GM18498 (cell line): ENCODE measurements at regions not wholly inside any gene's neighbourhood (a gene's known extent, or its start where the extent isn't known, plus 50 kb on each side); places are given as distances from the start of the nearest gene placed in this dataset.
A peak's percentile ranks its signal among the peaks of the same experiment; 100 is the strongest.

Source experiments
- ATAC-seq: cut with Tn5 transposase; IDR thresholded peaks from one replicate; pipeline ENCODE4 v1.9.1; 2021; ENCODE audit warnings: mild to moderate bottlenecking, moderate library complexity; ENCODE audit not compliant: unreplicated experiment

DNA sequence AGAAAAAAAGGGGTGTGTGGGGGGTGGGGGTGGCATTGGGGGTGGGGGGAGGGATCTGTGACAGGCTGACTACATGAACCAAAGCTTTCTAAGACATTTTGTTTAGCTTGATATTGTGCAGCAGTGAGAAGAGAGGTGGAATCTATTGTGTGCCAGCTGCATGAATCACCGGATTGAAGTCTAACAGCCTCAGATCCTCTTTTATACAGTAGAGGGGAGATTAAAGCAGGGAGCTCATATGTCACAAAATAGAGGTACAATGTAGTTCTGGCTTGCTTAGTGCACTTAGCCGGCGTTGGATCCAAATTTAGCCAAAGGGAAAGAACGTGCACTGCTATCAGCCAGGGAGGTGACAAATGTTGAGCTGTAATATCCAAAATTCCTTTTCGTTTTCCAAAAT, 404.2 kb upstream of the CITED2 start:
- ATAC-seq = no peak

DNA sequence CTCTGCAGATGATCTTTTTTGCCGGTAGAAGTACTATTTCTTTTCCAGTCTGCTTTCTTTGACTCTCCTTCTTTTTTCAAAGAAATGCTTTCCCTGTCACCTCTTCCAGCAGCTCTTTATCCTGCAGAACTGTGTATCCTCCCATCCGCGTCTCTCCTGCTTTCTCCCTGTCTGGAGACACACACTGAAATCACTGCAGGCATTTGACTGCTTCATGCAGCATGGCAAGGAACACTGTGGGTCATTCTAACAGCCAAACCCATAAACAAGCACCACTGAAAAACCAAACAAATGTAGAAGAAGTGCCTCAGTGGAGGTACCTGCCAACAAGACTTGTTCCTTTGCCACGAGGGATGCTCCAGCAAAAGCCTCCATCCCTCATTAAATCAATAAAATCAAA, 403.7 kb upstream of the CITED2 start:
- ATAC-seq = no peak

DNA sequence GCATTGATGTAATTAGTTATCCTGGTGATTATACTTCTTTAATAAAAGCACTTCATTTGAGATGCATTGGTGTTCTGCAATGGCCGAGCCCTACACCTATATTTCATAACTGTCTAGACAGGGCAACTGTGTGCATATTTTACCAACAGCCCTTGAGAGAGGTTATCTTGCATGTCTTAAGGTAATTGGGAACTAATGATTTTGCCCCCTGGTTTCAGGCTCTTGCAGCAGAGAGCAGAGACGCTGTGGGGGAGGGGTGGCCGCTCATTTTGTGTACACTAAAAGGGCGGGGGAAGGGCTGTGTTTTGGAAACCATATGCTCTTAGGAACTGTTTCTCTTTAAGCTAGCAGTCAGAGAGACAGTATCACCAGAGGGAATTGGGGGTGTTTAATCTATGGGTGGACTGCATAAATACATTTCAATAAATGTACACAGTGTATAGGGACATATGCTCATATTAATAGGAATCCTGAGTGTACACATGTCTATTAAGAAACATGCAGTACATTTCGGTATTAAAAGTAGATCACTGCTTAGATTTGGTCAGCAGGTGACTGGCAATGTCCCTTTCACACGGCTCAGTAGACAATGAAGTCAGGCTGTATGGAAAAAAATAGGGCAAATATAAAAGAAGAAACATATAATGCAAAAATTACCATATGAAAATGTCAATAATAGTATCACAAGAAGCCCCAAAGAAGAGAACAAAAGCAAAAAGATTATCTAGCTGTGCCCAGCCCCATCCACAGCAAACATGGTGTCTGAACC, 402.9 kb upstream of the CITED2 start:
- no peak for ATAC-seq

DNA sequence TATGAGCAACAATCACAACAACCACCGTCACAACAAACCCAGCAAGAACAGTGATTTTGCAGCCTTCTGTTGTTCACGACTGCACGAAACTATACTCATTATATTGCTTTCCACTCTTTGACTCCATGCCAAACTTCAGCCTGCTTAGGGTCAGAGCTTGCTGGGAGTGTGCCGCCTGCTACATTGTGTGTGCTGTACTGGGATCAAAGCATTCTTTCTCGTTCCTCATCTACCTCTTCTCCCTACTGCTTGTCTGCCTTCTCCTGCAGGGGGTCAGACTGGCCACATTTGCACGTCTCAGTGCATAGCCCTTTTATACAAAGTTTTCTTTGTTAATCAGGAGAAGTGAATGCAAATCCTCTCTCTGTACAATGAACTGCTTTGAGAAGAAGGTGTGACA, 401.6 kb upstream of the CITED2 start:
- ATAC-seq = no peak

DNA sequence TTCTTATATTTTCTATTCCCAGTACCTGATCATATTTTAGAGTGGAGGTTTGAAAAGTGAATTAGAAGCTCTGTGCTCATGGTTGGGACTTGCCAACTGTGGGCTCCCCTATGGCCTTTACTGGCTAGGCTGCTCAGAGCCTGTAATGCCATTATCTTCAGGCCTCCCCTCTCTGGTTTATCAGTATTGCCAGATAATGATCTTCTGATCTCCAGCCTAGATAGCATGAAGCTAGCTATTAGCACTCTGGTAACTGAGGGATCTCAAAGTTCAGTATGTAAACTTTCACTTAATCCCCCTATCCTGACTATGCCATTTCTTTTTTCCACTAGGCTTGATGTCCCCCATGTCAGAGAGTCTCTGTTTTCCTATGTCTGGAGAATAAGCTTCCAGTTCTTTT, 393.7 kb upstream of the CITED2 start:
- no peak for ATAC-seq

DNA sequence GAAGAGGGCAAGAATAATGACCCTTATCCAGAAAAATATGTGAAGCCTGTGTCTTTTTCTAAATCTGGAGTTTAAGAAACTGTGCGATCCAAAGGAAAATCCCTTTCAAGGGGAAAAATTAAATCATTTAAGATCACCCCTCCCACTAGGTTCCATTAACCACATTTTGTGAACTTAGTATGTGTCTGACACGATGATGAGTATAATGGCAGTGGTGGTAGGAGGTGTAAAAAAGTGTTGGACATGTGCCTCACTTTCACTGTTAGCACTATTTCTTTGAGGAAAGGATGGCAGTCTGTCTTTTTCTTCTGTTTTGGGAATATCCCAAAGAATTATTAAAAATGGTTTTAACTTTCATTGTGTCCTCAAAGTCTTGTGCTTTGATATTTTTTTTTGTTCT, 392.3 kb upstream of the CITED2 start:
- ATAC-seq = no peak

DNA sequence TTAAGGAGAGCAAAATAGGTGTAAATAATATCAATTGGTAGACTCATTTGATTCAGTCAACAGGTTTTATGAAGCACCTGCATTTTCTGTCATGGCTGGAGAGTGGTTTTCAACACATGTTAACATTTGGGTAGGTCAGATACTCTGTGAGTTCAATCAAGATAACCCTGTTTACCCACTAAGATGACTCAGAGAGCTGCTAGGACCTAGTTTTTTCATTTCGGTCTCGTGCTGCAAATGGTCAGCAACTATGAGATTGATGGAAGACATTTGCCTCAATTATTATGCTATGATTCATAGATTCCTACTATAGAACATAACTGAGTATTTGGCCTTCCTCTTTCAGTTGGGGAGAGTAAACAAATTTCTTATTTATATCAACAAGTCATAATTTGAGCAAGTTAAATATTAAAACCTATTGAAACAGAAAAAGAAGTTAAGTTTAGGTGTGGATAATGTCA, 391.4 kb upstream of the CITED2 start:
- no peak for ATAC-seq

DNA sequence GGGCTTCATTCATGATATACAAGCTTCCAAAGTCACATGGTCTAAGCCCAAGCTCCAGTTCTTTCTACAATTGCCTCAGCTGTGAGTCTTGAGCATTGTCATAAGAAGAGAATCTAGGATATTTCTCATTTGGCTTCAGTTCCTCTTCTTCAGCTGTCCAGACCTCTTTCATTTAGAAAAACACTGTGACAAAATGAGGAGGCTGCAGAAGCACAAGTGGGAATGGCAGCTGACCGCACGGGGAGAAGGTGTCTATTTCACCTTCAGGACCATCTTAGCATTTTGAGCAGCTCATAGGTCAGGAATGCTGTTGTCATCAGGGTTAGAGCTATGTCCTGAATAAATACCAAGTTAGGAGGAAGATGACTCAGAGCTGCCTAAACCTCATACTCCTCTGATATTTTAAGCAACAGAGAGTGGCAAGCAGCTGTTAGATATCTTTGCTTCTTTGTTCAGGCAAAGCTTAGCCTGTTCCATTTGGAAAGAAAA, 390.1 kb upstream of the CITED2 start:
- ATAC-seq = peak; percentile 88

DNA sequence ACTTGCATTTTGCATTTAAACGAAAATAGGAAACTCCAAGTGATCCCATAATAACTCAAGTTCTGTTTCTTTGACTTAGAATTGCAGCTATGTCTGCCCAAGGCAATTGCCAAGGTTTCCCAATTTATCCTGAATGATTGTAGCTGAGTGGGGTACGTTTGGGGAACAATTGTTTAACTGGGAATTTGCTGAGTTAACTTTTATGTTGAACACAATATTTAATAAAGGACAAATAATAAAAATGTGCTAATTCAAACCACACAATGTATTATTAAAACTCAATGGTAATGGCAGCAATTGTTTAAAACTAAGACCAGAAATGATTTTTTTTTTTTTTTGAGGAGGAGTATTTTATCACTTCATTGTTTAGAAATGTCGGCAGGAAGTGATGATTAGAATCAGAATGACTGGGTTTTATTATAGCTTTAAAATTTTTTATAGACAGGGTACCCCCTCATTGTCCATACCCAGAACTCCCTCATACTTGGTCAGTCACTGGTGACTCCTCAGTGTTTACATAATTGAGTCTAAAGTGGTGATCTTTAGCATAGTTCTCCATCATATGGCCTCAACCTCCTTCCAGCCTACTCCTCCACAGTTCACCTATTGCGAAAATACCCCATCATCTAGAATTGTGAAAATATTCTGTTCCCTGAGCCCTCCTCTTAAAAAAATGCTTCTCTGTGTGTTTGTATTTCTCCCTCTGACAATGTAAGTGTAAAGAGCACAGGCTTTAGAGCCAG, 389.2 kb upstream of the CITED2 start:
- ATAC-seq = no peak

DNA sequence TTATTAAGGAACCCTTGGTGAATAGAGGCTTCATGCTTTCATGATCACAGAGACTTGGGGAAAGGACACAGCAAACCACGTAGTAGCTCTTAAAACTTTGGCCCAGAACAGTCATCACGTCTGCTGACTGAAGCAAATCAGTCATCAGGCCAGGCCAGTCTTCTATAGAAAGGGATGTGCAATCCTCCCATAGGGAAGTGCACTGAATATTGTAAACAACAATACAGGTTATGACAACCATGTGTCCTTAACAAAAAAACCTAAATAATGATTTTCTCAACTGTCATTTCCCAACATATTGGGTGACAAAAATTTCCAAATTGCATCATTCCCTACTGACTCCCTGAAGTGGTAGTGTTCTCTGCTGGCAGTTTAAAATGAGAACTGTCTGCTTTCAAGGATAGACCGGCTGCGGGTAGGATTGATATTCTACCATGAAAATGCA, 388.2 kb upstream of the CITED2 start:
- ATAC-seq = no peak

DNA sequence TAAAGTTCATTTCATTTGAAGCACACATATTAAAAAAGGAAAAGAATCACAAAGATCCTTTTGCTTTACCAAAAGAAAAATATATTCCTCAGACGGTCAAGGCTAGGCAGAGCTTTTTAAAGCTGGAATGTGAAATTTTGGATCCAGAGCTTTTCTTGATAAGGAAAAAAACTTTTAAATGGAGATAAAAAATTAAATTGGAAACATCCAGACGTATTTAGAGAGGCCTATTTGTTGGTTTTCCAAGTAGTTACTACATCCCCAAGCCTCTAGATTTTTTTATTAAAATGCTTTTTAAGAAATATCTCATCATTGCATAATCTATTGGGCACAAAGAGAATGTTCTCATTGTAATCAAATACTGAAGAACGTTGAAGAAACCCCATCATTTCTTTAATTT, 385.7 kb upstream of the CITED2 start:
- ATAC-seq = no peak

DNA sequence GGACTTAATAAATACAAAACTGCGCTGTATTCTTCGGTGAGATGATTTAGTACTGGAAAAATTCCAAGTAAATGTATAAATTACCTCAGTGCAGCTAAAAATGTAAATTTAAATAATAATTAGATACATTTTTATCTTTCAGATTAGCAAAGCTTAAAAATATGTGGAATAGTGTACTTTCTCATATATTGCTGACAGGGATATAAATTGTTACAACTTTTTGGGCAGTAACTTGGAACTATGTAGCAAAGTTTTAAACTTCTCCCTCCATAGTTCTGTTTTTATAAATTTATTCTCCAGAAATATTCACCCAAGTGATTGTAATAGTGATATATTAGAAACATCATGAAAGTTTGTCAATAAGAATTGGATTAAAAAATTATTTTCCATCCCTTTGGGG, 384.6 kb upstream of the CITED2 start:
- no peak for ATAC-seq

DNA sequence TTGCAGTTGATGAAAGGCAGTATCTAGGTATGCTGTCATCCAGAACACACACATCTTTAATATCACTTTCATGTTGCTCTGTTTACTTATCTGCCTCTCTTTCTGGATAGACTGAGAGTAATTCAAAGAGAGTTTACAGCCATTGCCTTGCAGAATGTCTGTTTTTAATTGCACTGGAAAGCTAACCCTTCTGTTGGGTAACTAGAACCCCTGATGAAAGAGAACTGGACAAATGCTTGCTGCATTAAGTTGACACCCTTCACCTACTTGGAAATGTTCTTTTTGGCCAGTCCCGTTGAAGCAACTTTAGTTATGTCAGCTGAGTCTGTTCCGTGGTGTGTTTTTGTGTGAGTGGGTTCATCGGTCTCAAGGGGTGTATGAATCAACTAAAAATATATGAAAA, 383.8 kb upstream of the CITED2 start:
- ATAC-seq = no peak

DNA sequence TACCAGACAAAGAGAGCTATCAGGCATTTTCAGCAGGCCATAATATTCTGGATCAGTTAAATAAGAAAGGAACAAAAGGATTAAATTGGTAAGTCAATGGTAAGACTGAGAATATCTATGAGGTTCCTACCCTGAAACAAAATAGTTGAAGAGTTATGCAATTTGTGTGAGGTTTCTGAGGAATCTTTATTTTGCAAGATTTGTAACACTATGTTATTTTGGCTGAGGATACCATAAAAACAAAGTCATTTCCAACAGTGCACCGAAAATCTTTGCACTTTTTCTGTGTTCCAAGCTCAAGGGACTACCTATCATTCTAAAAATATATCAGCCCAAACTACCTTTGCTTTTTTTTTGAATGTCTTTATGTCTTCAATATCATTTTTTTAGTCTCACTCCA, 383.3 kb upstream of the CITED2 start:
- no peak for ATAC-seq

DNA sequence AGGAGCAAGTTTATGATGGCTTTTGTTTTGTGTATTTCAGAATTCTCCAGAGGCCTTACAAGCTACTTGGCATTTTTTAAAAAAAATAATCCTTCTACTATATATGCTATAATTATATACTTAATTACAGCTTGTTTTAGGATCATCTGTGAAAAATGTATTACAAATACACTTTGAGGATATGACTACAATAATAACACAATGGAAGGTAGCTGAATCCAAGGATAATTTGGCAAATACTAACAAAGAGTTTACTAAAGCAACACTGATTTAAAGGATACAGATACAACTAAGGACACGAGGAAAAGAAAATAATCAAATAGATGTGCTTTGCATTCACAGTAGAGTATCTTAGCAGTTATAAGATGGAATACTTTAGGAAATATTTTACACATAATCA, 381.9 kb upstream of the CITED2 start:
- ATAC-seq = no peak

DNA sequence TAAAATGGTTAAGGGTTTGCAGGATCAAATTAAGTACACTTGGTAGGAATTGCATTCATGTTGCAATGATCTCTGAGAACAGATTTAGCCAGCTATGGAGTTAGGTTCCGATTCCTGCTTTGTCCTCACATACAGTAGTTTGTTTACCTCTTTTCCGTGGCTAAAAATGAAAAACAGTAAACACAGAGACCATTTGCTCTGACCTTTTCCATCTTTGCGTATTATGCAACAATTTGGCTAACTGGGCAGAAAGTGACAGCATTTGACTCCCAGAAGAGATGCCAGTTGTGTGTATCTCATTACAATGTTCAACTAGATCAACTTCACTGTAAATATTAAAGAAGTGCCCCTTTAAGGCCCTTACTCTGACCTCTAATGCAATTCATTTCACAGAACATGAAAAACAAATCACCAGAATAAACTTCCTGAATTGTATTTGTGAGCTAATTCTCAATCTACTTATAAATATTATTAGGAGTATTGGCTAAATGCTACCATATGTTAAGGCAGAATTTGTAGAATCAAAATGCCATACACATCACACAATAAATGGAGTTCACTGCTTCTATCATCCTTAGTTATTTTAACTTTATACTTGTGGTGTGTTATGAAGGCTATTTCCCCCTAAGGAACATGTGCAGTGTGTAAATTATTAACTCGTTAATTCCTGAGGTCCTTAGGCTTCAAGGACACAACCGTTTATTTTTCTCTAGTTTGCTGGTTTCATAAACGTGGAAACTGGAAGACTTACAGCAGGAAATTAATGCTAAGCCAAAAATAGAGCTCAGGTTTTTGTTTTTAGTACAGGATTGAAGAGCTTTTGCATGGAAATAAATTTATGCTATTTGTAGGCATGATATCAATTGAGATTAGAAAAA, 380.7 kb upstream of the CITED2 start:
- no peak for ATAC-seq

DNA sequence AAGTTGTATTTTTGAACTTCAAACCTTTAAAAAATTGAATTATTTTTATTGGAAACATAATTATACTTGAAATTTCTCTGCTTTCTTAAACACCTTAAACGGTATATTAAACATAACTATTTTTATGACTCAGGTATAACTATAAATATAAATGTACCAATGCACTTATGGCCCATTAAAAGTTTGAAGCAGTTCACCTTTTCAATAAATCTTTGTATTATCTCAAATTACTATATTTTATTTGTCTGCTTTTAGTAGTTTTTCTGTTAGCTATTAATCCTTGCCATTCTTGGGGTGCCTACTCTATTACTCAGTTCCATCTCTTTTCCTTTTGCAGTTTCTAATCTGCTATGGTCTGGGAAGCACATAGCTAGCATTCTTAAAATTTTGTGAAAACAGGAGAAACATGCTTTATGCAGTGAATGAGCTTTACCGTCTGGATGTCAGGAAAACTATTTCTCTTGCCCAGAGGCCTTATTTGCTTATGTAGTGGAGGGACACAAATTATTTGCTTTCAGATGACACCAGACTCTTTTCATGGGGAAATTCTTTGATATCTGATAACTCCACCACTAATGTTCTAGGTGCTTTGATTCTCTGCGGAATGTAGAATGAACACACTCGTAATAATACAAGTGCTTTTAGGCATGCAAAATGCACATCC, 378.9 kb upstream of the CITED2 start:
- no peak for ATAC-seq

DNA sequence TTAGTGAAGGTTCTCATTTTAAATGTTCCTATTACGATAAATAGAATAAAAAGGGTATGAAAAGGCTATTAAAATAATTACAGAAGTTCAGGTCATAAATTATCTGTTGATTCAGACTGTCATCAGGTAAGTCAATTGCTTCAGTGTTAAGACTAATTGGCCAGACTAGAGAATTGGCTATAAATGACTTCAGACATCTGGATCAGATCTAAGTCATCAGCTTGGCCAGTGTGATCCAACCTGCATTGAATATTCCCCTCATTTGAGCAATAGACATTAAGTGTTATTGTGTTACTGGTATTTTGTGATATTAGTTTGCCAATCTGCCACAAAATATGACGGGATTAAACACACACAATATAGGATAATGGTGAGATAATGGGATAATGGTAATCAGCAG, 377.6 kb upstream of the CITED2 start:
- no peak for ATAC-seq

DNA sequence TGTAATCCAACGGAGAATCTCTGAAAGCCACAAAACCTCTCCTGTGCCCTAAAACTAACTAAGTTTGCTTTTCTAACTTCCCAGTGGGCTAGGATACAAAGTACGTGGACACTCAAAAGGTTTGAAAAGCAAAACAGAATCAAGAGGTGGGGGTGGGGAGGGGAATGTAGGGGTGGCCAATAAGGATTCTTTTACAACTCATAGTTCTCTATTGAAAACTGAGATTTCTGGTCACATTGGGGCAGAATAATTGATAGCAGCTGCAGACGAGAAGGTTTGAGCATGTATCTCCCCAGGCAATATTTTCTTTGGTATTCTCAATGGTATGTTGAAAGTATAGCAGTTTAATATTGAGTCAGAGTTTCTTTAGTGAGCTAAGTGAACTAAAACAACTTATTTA, 376.7 kb upstream of the CITED2 start:
- ATAC-seq = no peak

DNA sequence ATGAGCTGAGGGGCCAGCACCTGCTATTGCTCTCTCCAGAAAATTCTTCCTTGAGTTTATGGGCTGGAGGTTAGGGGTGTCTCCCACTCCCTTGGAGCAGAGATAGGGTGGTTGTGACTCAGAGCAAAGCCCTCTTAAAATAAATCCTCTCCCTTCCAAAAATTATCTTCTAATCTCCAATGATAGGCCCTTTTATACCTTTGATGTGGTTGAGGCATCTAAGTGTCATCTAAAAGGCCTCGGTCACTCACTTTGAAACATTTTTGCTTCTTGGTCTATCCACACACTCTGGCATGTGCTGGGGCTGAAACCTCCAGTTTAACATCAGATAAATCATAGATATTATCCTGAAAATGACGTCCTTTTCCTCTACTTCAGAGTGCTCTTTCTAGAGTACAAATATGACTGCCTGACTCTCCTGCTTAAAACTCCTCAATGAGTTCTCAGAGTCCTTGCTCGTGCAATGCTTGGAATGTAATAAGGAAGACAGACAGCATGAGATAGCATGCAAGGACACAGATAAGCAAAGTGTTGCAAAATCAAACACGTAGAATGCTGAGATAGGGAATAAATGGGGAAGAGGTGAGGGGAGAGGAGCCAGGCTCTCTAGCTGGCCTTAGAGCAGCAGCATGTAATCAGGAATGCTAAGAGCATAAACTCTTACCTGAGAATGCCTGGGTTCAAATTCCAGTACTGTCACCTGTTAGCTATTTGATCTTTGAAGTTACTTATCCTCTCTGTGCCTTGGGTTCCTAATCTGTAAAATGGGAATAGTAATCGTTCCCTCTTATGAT, 374.1 kb upstream of the CITED2 start:
- ATAC-seq = no peak
